ENCODE measurements at regions not wholly inside any gene's neighbourhood (a gene's known extent, or its start where the extent isn't known, plus 50 kb on each side); places are given as distances from the start of the nearest gene placed in this dataset.

- TF ChIP-seq PKNOX1 (IDR thresholded peaks at IDR 0.05), result no peak
- TF ChIP-seq FOXM1 (IDR thresholded peaks at IDR 0.05; ENCODE audit: borderline replicate concordance), result no peak
- no peak for TF ChIP-seq ARNT (IDR thresholded peaks at IDR 0.05)
- TF ChIP-seq FOXA1 (IDR thresholded peaks at IDR 0.05), result no peak
- TF ChIP-seq LEF1 (IDR thresholded peaks at IDR 0.05; ENCODE audit: borderline replicate concordance), result no peak
Observed at GRCh38 chr1:143672983-143673382, 298.8 kb downstream of the FAM72C start.
